Neuronal stem cell (in vitro differentiated cells): ENCODE measurements at regions not wholly inside any gene's neighbourhood (a gene's known extent, or its start where the extent isn't known, plus 50 kb on each side); places are given as distances from the start of the nearest gene placed in this dataset.
"Not testable (repeated sequence)": the region's sequence is repeated elsewhere in the genome, so short reads cannot be mapped to it uniquely, and the experiment has no call there.

Experiments used
- DNase-seq: peaks from one replicate; pipeline ENCODE4 v3.0.0-alpha.2; 2013; ENCODE audit warnings: low spot score
- H2AFZ ChIP-seq: one replicate; pipeline ENCODE4 v1.6.1; 2013; ENCODE audit warnings: mild to moderate bottlenecking, low read length, inconsistent platforms
- H2AK5ac ChIP-seq: 2 replicates; pipeline ENCODE4 v1.6.1; 2013; ENCODE audit warnings: low read depth, mild to moderate bottlenecking, inconsistent platforms, low read length, moderate library complexity, mixed read lengths
- H2BK120ac ChIP-seq: 2 replicates; pipeline ENCODE4 v1.6.1; 2013; ENCODE audit warnings: low read depth, mild to moderate bottlenecking, inconsistent platforms, low read length, moderate library complexity, mixed read lengths
- H2BK12ac ChIP-seq: one replicate; pipeline ENCODE4 v1.6.1; 2013; ENCODE audit warnings: low read length, inconsistent platforms
- H2BK15ac ChIP-seq: 2 replicates; pipeline ENCODE4 v1.6.1; 2013; ENCODE audit warnings: mild to moderate bottlenecking, low read length, inconsistent platforms, mixed read lengths
- H2BK5ac ChIP-seq: one replicate; pipeline ENCODE4 v1.6.1; 2013; ENCODE audit warnings: inconsistent platforms, mild to moderate bottlenecking, low read length, moderate library complexity
- H3K14ac ChIP-seq: one replicate; pipeline ENCODE4 v1.6.1; 2013; ENCODE audit warnings: low read length, inconsistent platforms
- H3K18ac ChIP-seq: 2 replicates; pipeline ENCODE4 v1.6.1; 2013; ENCODE audit warnings: low read length, inconsistent platforms
- H3K23ac ChIP-seq: 2 replicates; pipeline ENCODE4 v1.6.1; 2013; ENCODE audit warnings: low read depth, mild to moderate bottlenecking, mixed read lengths, low read length, inconsistent platforms; ENCODE audit not compliant: poor library complexity
- H3K27ac ChIP-seq: replicated peaks from 3 replicates; pipeline ENCODE4 v1.5.1; 2013; ENCODE audit warnings: low read length, inconsistent platforms
- H3K27me3 ChIP-seq, 3 experiments: 2 replicates each; pipeline ENCODE4 v1.6.1; 2013; ENCODE audit warnings: low read length in 3 of 3, mild to moderate bottlenecking in 2 of 3, inconsistent platforms in 1 of 3, low read depth in 1 of 3, mixed read lengths in 1 of 3, moderate library complexity in 1 of 3; ENCODE audit not compliant: control insufficient read depth in 3 of 3, insufficient read depth in 3 of 3
- H3K36me3 ChIP-seq, 2 donors: replicated peaks in 1 of 2; 2 replicates each; pipeline ENCODE4 v1.6.1; 2013; ENCODE audit warnings: low read length in 2 of 2; ENCODE audit not compliant: control insufficient read depth in 2 of 2, insufficient read depth in 2 of 2
- H3K4ac ChIP-seq: 2 replicates; pipeline ENCODE4 v1.6.1; 2013; ENCODE audit warnings: inconsistent platforms, mild to moderate bottlenecking, low read length, moderate library complexity
- H3K4me1 ChIP-seq, 2 donors: 1 replicate in 1 of 2; 2 replicates in 1 of 2; pipeline ENCODE4 v1.6.1; 2013; ENCODE audit warnings: low read length in 2 of 2, low read depth in 1 of 2; ENCODE audit not compliant: control insufficient read depth in 2 of 2, insufficient read depth in 1 of 2
- H3K4me2 ChIP-seq: one replicate; pipeline ENCODE4 v1.6.1; 2013; ENCODE audit warnings: mild to moderate bottlenecking, low read length, inconsistent platforms; ENCODE audit not compliant: insufficient read depth, poor library complexity, severe bottlenecking
- H3K4me3 ChIP-seq, 2 donors: 2 replicates each; pipeline ENCODE4 v1.5.1; 2013; ENCODE audit warnings: low read length in 2 of 2, mild to moderate bottlenecking in 2 of 2, inconsistent platforms in 1 of 2, moderate library complexity in 1 of 2
- H3K79me1 ChIP-seq: one replicate; pipeline ENCODE4 v1.6.1; 2013; ENCODE audit warnings: low read depth, mild to moderate bottlenecking, inconsistent platforms, low read length, moderate library complexity
- H3K9ac ChIP-seq: one replicate; pipeline ENCODE4 v1.6.1; 2013; ENCODE audit warnings: mild to moderate bottlenecking, low read depth, low read length, inconsistent platforms; ENCODE audit not compliant: poor library complexity
- H3K9me3 ChIP-seq, 2 donors: replicated peaks in 1 of 2; 2 replicates each; pipeline versions ENCODE3 to v1.6.1; 2013; ENCODE audit warnings: low read length in 2 of 2, mild to moderate bottlenecking in 2 of 2, inconsistent platforms in 1 of 2, low read depth in 1 of 2, mixed read lengths in 1 of 2, moderate library complexity in 1 of 2; ENCODE audit not compliant: control insufficient read depth in 2 of 2, insufficient read depth in 1 of 2
- H4K8ac ChIP-seq: one replicate; pipeline ENCODE4 v1.6.1; 2013; ENCODE audit warnings: low read depth, mild to moderate bottlenecking, inconsistent platforms, low read length, moderate library complexity
- H4K91ac ChIP-seq: one replicate; pipeline ENCODE4 v1.6.1; 2013; ENCODE audit warnings: low read length, low read depth, mild to moderate bottlenecking, inconsistent platforms; ENCODE audit not compliant: poor library complexity
- WGBS, 2 donors: extraction: QIAGEN DNeasy Blood & Tissue Kit; methylation state at CpG; one replicate each; pipeline ENCODE4 v1.1.7; 2013; ENCODE audit warnings: missing lambda C conversion rate in 2 of 2, mixed read lengths in 1 of 2; ENCODE audit not compliant: insufficient read length in 2 of 2, insufficient replicate concordance in 1 of 2; ENCODE audit errors: extremely low coverage in 2 of 2; 5-methylcytosine and 5-hydroxymethylcytosine counted together

DNA sequence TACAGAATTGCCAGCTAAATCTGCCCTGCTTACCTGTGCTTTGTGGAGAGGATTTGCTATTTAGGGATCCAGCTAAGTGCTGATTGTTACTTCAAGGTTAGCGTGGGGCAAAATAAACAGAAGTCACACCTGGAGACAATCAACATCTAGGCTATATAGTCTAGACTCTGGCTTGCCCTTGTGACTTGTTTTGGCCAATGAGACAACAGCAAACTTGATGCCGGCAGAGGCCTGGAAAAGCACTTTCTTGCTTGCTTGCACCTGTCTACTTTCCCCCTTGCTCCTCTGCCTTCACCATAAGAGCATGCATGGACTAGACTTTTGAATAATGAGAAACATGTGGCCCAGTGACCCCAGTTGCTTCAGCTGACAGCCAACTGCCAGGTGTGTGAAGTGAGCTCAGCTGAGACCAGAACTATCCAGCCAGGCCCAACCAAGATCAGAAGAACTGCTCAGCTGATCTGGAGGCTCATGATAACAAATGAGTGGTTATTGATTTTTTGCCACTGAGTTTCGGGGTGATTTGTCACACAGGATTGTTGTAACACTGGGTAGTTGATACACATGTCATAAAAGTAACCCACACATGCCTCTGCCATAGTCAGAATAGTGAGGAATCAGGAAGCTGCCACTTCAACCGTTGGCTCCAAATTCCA, 164.4 kb downstream of the RBMX2 start:
- H3K9me3 ChIP-seq = no peaks in the 10 kb centered on the region
- H3K23ac ChIP-seq = no peak overlapping the region
- H2AFZ ChIP-seq = no peak overlapping the region
- no peak overlapping the region for H4K91ac ChIP-seq
- no peak overlapping the region for H4K8ac ChIP-seq
- H2BK15ac ChIP-seq = no peak overlapping the region
- no peak overlapping the region for H3K27ac ChIP-seq
- H2BK120ac ChIP-seq = no peak overlapping the region
- H3K18ac ChIP-seq = no peak overlapping the region
- no peak overlapping the region for H3K14ac ChIP-seq
- H2BK12ac ChIP-seq = no peak overlapping the region
- no peak overlapping the region for H2BK5ac ChIP-seq
- no peaks in the 10 kb centered on the region for H3K36me3 ChIP-seq
- H2AK5ac ChIP-seq = no peak overlapping the region
- H3K27me3 ChIP-seq = no peaks in the 10 kb centered on the region
- no peak for DNase-seq
- no peak overlapping the region for H3K9ac ChIP-seq
- no peak overlapping the region for H3K4me3 ChIP-seq
- no peaks in the 10 kb centered on the region for H3K79me1 ChIP-seq
- no peak overlapping the region for H3K4ac ChIP-seq
- no peak overlapping the region for H3K4me2 ChIP-seq
- WGBS, 2 donors = no CpG with 5 or more reads among the region's 4 CpGs
- H3K4me1 ChIP-seq = no peaks in the 10 kb centered on the region

DNA sequence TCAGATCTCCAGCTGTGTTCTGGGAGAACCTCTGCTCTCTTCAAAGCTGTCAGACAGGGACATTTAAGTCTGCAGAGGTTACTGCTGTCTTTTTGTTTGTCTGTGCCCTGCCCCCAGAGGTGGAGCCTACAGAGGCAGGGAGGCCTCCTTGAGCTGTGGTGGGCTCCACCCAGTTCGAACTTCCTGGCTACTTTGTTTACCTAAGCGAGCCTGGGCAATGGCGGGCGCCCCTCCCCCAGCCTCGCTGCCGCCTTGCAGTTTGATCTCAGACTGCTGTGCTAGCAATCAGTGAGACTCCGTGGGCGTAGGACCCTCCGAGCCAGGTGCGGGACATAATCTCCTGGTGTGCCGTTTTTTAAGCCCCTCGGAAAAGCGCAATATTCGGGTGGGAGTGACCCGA, 171.2 kb downstream of the RBMX2 start:
- H3K27ac ChIP-seq, H2BK12ac ChIP-seq, H3K4me3 ChIP-seq, H3K4ac ChIP-seq, H3K18ac ChIP-seq, H2BK5ac ChIP-seq, H3K4me2 ChIP-seq, H2AFZ ChIP-seq, H3K4me1 ChIP-seq, DNase-seq, H4K8ac ChIP-seq, H2BK120ac ChIP-seq, H2AK5ac ChIP-seq, H3K23ac ChIP-seq, H3K9ac ChIP-seq, H3K14ac ChIP-seq, H4K91ac ChIP-seq, H3K9me3 ChIP-seq, H2BK15ac ChIP-seq, H3K36me3 ChIP-seq, H3K79me1 ChIP-seq, H3K27me3 ChIP-seq: not testable (repeated sequence)
- no CpG with 5 or more reads among the region's 15 CpGs for WGBS, 2 donors
